ENCODE measurements at regions not wholly inside any gene's neighbourhood (a gene's known extent, or its start where the extent isn't known, plus 50 kb on each side); places are given as distances from the start of the nearest gene placed in this dataset.

GRCh38 chr2:183243758-183244157 is 119.5 kb downstream of the NUP35 start:
- no peak overlapping the region for H3K4me2 ChIP-seq (ENCODE audit: low read length)
- H3K79me2 ChIP-seq (ENCODE audit: insufficient read depth, low read length) = no peaks in the 10 kb centered on the region
- no peaks in the 10 kb centered on the region for H3K4me1 ChIP-seq (ENCODE audit: insufficient read depth, low read length, severe bottlenecking)
- H3F3A ChIP-seq (ENCODE audit: insufficient read depth, low read length) = no peaks in the 10 kb centered on the region
- H3K36me3 ChIP-seq (ENCODE audit: insufficient read depth, low read length) = no peaks in the 10 kb centered on the region
- H3K9me3 ChIP-seq (ENCODE audit: low read length) = no peaks in the 10 kb centered on the region
- H3K4me3 ChIP-seq (ENCODE audit: low read depth, low read length, poor library complexity, severe bottlenecking) = no peak overlapping the region
- H4K20me1 ChIP-seq (ENCODE audit: insufficient read depth, low read length) = no peaks in the 10 kb centered on the region
- no peak overlapping the region for H3K27ac ChIP-seq (ENCODE audit: low read depth, low read length, poor library complexity, severe bottlenecking)
- H3K9me2 ChIP-seq (ENCODE audit: low read depth, low read length) = no peaks in the 10 kb centered on the region
- H3K9ac ChIP-seq (ENCODE audit: low read length) = no peak overlapping the region
- H2AFZ ChIP-seq (ENCODE audit: low read length) = no peak overlapping the region
- H3K27me3 ChIP-seq (ENCODE audit: insufficient read depth, low read length) = no peaks in the 10 kb centered on the region
- TF ChIP-seq EZH2 (IDR thresholded peaks at IDR 0.05; ENCODE audit: borderline replicate concordance, low read length) (no peak), CTCF (IDR thresholded peaks at IDR 0.05; ENCODE audit: low read length) (no peak)

- H3K9ac ChIP-seq (ENCODE audit: low read length) = no peak overlapping the region
- no peak overlapping the region for H3K27ac ChIP-seq (ENCODE audit: low read depth, low read length, poor library complexity, severe bottlenecking)
- no peaks in the 10 kb centered on the region for H3K4me1 ChIP-seq (ENCODE audit: insufficient read depth, low read length, severe bottlenecking)
- no peak overlapping the region for H3K4me2 ChIP-seq (ENCODE audit: low read length)
- TF ChIP-seq EZH2 (IDR thresholded peaks at IDR 0.05; ENCODE audit: borderline replicate concordance, low read length) (no peak), CTCF (IDR thresholded peaks at IDR 0.05; ENCODE audit: low read length) (no peak)
- no peak overlapping the region for H2AFZ ChIP-seq (ENCODE audit: low read length)
- H3K4me3 ChIP-seq (ENCODE audit: low read depth, low read length, poor library complexity, severe bottlenecking) = no peak overlapping the region
- no peaks in the 10 kb centered on the region for H3K9me2 ChIP-seq (ENCODE audit: low read depth, low read length)
- H3F3A ChIP-seq (ENCODE audit: insufficient read depth, low read length) = no peaks in the 10 kb centered on the region
- no peaks in the 10 kb centered on the region for H3K79me2 ChIP-seq (ENCODE audit: insufficient read depth, low read length)
- no peaks in the 10 kb centered on the region for H4K20me1 ChIP-seq (ENCODE audit: insufficient read depth, low read length)
- no peaks in the 10 kb centered on the region for H3K27me3 ChIP-seq (ENCODE audit: insufficient read depth, low read length)
- H3K36me3 ChIP-seq (ENCODE audit: insufficient read depth, low read length) = no peaks in the 10 kb centered on the region
- no peaks in the 10 kb centered on the region for H3K9me3 ChIP-seq (ENCODE audit: low read length)
These were observed 120.1 kb downstream of the NUP35 start for GRCh38 chr2:183244300-183244844.

- no peak overlapping the region for H3K4me2 ChIP-seq (ENCODE audit: low read length)
These were observed 124.8 kb downstream of the NUP35 start for GRCh38 chr2:183248866-183249567.

More at GRCh38 chr2:183248866-183249567, 124.8 kb downstream of the NUP35 start:
- H3K27ac ChIP-seq (ENCODE audit: low read depth, low read length, poor library complexity, severe bottlenecking) = no peak overlapping the region
- H3K36me3 ChIP-seq (ENCODE audit: insufficient read depth, low read length) = no peaks in the 10 kb centered on the region
- no peak overlapping the region for H3K4me3 ChIP-seq (ENCODE audit: low read depth, low read length, poor library complexity, severe bottlenecking)
- no peak overlapping the region for H3K9ac ChIP-seq (ENCODE audit: low read length)
- H3K27me3 ChIP-seq (ENCODE audit: insufficient read depth, low read length) = no peaks in the 10 kb centered on the region
- no peaks in the 10 kb centered on the region for H3K4me1 ChIP-seq (ENCODE audit: insufficient read depth, low read length, severe bottlenecking)
- H3K9me3 ChIP-seq (ENCODE audit: low read length) = no peaks in the 10 kb centered on the region
- no peaks in the 10 kb centered on the region for H3F3A ChIP-seq (ENCODE audit: insufficient read depth, low read length)
- no peaks in the 10 kb centered on the region for H3K9me2 ChIP-seq (ENCODE audit: low read depth, low read length)
- H3K79me2 ChIP-seq (ENCODE audit: insufficient read depth, low read length) = no peaks in the 10 kb centered on the region
- H4K20me1 ChIP-seq (ENCODE audit: insufficient read depth, low read length) = no peaks in the 10 kb centered on the region
- no peak overlapping the region for H2AFZ ChIP-seq (ENCODE audit: low read length)
- peak; percentile 58 for TF ChIP-seq CTCF (IDR thresholded peaks at IDR 0.05; ENCODE audit: low read length)
- no peak for TF ChIP-seq EZH2 (IDR thresholded peaks at IDR 0.05; ENCODE audit: borderline replicate concordance, low read length)

Measured in OCI-LY1 (cell line).